ENCODE measurements at regions not wholly inside any gene's neighbourhood (a gene's known extent, or its start where the extent isn't known, plus 50 kb on each side); places are given as distances from the start of the nearest gene placed in this dataset.

DNA sequence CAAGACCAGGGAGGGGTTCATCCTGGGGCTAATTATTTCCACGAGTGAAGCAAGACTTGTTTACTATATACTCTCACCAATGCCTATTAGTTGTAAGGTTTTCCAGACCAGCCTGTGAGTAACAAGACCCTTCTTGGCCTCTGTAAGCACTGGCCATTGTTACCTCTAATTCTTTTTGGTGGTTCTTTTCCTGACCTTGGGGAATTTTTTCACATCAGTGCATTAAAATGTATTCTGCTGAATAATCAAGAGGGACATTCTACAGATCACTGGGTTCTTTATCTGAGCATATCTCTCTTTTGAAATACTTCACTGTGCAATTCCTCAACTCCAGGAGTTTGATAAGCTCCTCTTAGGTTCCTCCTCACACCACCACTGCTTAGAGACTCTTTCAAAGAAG, 909.9 kb upstream of the ACVR2A start:
- DNase-seq, result no peak

DNA sequence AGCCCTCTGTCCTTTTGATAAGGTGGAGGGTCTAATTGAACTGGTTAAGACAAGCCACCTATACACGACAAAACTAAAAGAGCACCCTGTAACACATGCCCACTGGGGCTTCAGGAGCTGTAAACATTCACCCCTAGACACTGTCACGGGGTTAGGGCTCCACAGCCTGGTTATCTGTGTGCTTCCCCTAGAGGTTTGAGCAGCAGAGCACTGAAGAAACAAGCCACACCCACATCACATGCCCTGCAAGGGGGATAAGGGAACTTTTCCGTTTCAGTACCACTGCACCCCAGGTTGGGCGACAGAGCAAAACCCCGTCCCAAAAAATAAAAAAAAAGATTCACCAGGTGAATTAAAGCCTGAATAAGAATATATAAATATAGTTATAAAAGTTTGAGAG, 913.7 kb upstream of the ACVR2A start:
- no peak for DNase-seq

DNA sequence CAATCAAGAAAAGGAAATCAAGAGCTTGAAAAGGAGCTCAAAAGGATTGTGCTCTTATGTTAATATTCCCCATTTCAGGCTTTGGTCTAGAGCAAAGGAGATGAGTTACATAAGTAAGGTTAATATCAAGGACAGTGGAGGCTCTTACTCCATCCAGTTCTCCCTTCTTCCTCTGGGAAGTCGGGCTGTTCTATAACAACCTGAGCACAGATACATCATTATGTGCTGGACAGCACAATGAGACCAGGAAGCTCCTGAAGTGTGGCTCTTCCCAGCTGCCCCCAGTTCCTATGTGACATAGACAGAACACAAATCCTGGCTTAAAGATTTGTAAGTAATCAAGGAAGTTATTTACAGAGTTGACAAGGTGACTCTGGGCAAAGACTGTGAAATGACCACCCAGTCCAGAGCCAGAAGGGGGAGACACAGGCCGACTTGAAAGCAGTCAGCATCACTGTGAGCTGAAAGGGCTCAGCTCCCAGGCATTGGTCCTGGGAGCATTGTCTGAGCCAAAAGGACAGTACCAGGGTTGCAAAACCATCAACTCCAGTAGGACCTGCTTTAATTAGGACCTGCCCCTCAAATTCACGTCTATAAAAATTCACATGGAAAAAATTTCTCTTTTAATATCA, 917.6 kb upstream of the ACVR2A start:
- DNase-seq, result no peak

DNA sequence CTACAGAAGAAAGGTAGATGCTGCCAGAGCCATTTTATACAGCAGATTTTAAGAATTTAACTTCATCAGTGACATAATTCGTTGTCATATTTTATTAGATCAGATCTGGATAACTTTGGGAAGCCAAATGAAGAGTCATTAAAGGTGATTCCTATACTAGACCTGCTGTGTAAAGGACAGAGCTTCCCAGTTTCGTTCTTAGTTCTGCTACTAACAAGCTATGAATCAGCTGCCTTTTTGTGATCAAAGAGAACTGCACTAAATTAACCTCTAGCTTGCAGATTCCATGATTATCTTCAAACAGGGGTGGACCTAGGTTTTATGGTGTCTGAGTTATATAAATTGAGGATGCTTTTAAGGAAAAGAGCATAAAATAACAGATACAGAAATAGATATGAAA, 926.5 kb upstream of the ACVR2A start:
- no peak for DNase-seq

DNA sequence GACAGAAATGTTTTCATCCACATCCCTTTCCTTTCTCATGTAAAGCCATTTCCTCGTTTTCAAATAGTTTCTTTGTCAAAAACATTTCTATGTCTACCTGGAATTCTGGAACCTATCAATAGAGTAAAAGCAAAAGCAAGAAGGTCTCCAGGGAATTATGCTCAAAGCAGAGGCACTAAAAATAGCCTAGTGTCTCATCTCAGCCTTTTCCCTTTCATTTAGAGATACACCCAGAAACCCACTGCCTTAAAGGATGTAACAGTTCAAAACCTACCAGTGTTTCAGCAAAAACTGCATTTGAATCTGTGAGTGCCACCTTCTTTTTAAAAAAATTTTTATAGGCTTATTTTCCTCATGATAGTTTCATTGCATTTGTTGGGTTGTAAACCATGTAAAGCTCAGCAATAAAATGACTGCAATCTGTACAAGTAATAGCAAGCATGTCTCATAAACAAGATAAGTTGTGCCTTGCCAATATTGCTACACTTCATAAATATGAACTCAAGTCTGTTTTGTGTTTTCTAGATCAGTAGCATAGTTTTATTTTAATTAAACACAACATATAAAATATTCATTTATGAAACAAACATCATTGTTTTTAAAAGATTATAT, 927.3 kb upstream of the ACVR2A start:
- DNase-seq, result no peak

DNA sequence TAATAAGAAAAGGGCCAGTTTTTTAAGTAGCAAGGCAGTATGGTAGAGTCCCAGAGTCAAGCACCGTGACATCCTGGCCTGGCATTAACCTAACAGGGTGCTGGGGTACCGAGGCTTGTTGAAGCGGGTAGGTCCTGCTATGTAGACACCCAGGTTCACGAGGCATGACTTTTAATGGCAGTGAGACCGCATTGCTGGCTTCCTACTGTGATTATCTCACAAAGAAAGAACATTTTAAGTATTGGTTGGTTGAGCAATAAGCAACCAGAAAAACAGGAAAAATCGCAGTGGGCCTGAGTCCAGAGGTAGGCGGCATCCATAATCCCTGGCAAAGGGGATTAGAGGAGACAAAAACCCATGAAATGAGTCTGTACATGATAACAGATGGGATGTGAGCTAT, 927.9 kb upstream of the ACVR2A start:
- DNase-seq, result no peak

DNA sequence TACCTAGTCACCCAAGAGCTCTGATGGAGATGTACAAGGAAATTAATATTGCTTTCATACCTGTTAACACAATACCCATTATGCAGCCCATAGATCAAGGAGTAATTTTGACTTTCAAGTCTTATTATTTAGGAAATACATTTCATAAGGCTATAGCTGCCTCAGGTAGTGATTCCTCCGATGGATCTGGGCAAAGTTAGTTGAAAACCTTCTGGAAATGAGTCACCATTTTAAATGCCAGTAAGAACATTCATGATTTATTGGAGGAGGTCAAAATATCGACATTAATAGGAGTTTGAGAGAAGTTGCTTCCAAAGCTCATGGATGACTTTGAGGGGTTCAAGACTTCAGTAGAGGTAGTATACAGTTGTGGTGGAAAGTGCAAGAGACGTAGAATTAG, 931.4 kb upstream of the ACVR2A start:
- no peak for DNase-seq

DNA sequence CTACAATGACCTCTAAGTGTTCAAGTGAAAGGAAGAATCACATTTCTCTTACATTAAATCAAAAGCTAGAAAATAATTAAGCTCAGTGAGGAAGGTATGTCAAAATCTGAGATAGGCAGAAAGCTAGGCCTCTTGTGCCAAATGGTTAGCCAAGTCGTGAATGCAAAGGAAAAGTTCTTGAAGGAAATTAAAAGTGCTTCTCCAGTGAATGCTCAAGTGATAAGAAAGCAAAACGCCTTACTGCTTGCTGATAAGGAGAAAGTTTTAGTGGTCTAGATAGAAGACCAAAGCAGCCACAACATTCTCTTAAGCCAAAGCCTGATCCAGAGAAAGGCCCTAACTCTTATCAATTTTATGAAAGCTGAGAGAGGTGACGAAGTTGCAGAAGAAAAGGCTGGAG, 932.3 kb upstream of the ACVR2A start:
- DNase-seq, result no peak

DNA sequence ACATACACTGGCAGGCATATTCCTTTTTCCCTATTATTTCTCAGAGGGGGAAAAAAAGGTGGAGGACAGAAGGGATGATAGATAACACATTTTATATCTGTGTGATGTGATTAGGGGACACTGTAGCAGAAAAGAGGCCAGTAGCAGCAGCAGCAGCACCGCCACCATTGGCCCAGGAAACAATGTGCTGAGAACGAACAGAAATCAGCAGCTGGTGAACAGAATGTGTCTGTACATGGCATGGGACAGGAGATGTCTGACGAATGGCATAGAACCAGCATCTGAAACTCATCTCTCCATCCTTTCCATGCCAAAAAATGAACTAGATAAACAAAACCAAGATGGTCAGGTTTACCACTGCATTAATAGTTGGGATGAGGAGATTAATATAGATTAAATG, 936.1 kb upstream of the ACVR2A start:
- DNase-seq, result no peak

DNA sequence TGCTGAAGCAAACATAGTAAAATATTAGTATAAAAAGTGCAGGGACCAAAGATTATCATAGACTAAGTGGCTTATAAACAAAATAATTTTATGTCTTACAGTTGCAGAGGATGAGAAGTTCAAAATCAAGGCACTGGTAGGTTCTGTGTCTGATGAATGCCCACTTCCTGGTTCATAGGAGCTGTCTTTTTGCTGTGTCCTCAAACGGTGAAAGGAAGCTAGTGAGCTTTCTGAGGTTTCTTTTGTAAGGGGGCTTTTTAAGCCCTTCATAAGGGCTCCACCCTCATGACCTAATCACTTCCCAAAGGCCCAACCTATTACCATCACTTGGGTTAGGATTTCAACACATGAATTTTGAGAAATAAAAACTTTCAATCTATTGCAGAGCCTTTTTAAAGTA, 946.7 kb upstream of the ACVR2A start:
- DNase-seq, result no peak

DNA sequence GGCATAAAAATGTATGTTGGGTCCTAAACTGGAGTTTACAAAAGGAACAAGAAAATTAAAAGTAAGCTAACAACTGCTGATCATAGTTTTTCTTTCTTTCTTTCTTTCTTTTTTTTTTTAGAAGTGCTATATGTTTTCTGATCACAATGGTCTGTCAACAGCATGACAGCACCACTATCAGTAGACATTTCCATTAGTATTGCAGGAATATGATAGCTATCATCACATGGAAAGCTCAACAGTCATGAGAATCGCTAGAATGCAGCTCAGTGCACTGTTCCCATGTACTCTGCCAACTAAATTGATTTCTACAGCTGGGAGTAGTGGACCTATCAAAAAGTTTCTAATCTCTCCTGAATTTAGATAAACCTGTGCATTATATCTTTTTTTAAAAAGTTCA, 950.3 kb upstream of the ACVR2A start:
- DNase-seq, result no peak

DNA sequence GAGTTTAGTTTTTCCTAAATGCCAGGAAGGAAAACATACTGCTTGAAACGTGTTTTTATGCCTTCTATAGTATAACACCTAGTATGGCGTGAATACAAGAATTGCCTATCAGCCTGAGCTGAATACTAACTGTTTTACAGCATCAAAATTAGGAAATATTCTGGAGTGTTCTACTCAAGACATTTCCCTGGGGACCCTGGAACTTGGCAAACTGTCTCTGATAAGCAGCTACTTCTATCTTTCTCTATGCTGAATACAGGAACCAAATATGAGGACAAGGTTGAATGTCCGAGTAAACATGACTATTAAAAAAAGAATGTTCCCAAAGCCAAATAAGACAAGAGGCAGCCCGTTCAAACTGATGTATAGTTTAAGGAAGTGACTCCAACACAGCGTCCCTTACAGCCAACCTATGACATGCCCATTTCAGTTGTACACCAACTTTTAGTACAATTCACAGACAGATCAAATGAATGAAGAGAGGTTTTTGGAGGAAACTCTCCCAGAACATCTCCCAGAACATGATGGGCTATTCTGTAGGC, 951.3 kb upstream of the ACVR2A start:
- no peak for DNase-seq

DNA sequence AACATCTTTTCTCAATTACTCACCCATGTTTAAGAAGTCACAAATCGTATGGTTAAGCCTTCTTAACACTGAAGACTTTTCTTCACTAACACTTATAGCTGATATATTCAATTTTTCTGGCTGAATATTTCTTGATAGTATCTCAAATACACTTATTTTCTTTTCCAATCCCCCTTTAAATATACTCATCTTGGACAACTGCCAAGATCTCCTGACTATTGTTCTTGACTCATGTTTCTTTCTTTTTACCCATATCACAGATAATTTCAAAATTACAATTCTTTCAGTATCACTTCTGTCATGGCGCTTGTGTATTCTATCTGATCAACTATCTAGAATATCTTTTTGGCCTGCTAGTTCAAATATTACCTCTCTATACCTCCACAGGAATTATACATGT, 954.3 kb upstream of the ACVR2A start:
- no peak for DNase-seq

DNA sequence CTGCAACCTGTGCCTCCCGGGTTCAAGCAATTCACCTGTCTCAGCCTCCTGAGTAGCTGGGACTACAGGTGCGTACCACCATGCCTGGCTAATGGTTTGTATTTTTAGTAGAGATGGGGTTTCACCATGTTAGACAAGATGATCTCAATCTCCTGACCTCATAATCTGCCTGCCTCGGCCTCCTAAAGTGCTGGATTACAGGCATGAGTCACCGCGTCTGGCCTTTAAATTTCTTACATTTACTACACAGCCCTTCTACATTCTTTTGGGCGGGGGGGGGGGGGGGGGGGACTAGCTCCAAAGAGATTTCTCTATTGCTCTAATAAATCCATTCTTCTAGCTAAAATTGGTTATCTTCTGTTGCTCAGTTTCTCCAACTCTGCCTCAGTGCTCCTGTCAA, 964.9 kb upstream of the ACVR2A start:
- no peak for DNase-seq

DNA sequence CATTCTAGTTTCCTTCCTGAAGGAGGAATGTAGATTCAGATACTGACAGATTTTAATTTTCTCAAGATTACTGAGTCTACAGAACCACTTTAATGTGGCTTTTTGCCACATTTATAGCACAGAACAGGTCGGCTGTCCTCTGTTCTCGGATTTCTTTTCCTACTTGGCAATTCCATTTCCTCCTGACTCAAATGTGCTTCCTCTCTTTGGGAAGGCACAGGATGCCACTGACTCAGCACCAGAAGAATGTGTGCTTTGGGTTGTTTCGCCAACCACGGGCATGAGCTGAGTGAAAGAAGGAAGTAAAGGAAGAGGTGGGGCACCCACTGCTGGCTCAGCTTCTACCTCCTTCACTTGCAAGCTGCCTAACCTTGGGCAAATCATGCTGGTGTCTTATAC, 970.6 kb upstream of the ACVR2A start:
- no peak for DNase-seq

DNA sequence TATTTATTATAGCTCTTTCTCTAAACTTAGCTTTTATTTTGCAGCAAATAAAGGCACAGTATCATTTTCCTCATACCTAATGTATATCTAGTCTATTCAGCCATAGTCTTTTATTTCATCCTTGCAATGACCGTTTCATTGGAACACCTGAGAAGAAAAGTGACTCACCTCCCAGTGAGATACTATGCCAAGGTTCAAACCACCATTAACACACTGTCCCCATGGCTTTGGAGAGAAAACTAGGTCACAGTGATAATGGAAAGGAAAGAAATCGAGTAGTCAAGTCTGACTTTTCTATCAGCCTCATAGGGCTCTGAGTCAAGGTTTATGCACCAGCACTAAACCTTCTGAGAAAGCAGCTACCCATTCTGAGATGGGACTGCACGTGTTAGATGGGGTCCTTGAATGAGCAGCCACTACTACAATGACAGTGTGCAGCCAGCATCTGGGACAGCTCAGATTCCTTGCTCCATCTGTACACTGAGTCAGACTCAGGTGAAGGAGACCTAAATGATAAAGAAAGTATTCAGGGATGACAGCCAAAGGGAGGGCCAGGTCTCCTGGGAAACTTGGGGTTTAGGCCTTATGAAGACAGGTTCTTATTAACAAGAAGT, 971.1 kb upstream of the ACVR2A start:
- DNase-seq, result no peak

DNA sequence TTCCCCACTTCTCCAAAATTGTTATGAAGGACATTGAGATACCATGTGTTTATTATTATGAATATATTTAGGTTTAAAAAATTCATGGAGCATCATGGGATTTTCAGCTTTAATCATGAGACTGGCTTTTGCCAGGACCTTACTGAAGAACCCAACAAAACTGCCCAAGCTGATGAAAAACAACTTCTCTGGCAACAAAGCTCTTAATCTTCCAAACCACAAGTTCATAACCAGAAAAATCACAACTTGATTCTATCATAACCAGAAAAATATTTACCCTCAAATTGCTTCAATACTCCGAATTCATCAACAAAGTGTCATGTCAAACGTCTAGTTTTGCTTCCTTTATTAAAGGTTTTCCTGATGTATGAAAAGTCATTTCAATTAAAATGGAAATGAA, 971.8 kb upstream of the ACVR2A start:
- DNase-seq, result no peak

DNA sequence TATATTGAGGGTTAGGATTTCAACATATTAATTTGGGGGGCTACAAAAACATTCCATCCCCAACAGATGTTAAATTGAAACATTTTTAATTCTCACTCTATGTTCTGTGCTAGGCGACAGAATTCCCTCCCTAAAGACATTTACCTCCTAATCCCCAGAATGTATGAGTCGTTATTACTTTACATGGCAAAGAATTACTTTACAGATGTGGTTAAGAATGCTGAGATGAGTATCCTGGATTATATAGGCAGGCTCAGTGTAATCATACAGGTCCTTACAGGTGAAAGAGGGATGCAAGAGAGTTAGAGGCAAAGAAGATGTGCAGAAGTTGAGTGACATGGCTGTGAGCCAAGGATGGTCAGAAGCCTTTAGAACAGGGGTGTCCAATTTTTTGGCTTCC, 974.1 kb upstream of the ACVR2A start:
- no peak for DNase-seq

DNA sequence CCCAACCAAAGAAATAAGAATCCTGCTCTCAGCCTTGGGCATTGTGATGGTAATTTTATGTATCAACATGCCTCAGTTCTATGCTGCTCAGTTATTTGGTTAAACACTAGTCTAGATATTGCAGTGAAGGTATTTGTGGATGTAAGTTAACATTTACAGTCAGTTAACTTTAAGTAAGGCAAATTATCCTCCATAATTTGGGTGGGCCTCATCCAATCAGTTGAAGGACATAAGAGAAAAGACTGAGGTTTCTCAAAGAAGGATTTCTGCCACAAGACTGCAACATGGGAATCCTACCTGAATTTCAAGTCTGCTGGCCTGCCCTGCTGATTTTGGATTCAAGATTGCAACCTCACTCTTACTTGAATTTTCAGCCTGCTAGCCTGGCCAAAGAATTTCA, 975.5 kb upstream of the ACVR2A start:
- no peak for DNase-seq

DNA sequence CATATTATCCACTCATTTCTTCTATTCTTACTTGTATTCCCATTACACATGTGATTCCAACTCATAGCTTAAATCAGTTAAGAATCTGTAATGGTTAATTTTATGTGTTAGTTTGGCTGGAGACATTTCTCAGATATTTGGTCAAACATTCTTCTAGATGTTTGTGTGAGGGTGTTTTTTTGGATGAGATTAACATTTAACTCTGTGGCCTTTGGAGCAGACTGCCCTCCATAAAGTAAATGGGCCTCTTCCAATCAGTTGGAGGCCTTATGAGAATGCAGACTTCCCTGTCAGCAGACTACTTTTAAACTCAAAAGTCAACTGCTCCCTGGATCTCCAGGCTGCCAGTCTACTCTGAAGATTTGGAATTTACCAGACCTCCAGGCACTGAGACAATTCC, 976.8 kb upstream of the ACVR2A start:
- DNase-seq, result no peak

DNA sequence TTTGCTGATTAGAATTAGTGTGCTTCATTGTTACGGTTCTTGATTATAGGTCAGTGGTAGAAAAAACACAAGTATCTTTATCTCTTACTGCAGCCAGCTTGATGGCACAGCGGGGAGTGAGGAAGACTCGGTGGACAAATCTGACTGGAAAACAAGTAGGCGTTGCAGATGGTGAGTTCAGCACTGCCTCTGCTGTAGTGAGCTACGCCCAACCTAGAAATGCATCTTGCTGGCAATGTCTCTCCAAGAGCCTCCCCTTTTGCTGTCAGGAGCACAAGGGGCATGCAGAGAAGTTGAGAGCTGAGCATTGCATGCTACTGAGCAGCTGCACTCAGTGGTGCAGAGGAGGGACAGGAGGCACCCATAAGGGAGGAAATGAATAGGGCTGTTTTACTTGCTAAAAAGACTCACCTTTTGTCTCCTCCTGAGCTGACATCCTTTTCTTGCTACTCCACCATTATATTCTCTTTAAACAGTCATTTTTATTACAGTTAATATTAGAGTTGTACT, 977.3 kb upstream of the ACVR2A start:
- no peak for DNase-seq

DNA sequence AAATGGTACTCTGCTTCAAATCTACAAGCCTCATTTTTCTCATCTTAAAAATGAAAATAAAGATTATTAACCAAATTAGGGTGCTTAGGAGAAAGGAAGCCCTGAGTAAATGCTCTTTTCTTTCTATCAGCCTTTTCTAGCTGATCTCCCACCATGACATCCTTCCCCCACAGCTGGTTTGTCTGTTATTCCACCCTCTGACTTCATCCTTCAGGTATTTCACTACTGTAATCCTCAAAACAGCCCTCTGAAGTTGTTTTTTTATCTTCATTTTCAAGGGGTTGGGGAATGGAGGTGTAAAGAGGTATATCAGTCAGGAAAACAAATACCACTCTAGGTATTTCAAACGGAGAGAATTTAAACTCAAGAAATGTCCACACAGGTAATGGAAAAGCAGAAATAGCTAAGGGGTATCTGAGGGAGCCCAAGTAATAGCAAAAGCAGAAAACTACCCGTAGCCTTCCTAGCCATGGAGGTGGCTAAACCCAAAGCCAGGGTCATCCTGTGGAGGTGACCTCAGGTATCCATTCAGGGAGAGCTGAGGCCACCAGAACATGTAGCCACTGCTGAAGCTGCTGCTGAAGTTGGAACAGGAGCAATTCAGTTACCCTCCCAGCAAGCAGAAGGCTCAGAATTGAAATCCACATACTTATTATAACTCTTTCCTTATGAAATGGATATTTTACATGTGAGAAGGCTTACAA, 990.9 kb upstream of the ACVR2A start:
- DNase-seq, result no peak

DNA sequence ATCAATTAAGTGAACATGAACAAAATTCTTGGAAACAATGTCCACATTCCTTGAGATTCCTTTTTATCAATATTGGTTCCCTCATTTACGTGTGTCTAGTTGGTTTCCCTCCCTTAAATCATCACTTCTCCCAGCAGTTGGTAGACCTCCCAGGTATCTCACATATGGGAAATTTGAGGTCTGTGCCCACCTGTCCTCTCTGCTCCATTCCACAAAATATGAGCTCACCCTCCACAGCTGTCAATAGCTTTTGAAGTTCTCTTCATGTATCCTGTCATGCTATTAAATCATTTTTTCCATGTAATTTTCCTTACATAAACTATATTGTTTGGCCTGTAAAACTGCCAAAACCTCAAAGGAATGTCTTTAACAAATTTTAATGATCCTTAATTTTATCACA, 992.2 kb upstream of the ACVR2A start:
- no peak for DNase-seq

DNA sequence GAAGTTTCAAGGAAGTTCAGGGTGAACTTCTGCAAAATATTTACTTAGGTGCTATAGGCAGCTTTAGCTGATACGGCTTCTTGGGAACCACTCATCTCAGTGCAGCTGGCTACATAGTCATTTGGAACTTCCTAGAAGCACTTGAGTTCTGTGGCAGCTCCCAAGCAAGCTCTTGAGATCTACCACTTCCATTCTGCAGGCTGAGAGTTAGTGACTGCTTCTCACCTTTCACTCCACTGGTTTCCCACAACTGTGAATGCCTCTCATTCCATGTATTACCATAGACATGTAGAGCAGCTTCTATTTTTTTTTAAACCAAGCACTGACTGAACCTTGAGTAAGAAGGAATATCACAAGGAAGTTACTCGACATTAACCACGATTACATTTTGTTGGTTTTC, 994.1 kb upstream of the ACVR2A start:
- no peak for DNase-seq

All from stimulated activated naive CD4-positive, alpha-beta T cell (primary cell).